Erythroblast (primary cell): ENCODE measurements at regions not wholly inside any gene's neighbourhood (a gene's known extent, or its start where the extent isn't known, plus 50 kb on each side); places are given as distances from the start of the nearest gene placed in this dataset.

Source experiments
- GATA1 ChIP-seq: IDR thresholded peaks from 2 replicates; pipeline ENCODE4 v1.6.1; 2011; ENCODE audit warnings: low read depth, mild to moderate bottlenecking, control low read depth, low read length, moderate library complexity
- POLR2A ChIP-seq: IDR thresholded peaks from 2 replicates; pipeline ENCODE4 v1.6.1; 2011; ENCODE audit warnings: mild to moderate bottlenecking, low read length

GRCh38 chr7:98496618-98497017, 95.7 kb upstream of the BAIAP2L1 start:
- no peak for TF ChIP-seq POLR2A
- no peak for TF ChIP-seq GATA1
